HCT116 (cell line): ENCODE measurements at regions not wholly inside any gene's neighbourhood (a gene's known extent, or its start where the extent isn't known, plus 50 kb on each side); places are given as distances from the start of the nearest gene placed in this dataset.

Experiments
- ATAC-seq: fragments of 200-7000 bp; cut with Tn5 transposase; 2 replicates; pipeline ENCODE4 v1.9.1; 2020; ENCODE audit warnings: mild to moderate bottlenecking, moderate library complexity
- BruUV-seq: library from RNA; stranded (reverse); fragments of 400-500 nt; replicated peaks from 2 replicates; lab custom pipeline; 2021; lab: Mats Ljungman, UMichigan
- CTCF ChIA-PET: fragments of 300-600 bp; sonication (Branson Sonifier 250); formaldehyde crosslinking; loops from one replicate; lab custom pipeline; 2021; ENCODE audit warnings: antibody characterized with exemption; lab: Charles Lee
- POLR2A ChIA-PET: fragments of 300-600, 350-600 bp; sonication (Branson Sonifier 250); formaldehyde crosslinking; loops from one replicate; lab custom pipeline; 2021; ENCODE audit warnings: antibody characterized with exemption; lab: Charles Lee
- RAD21 ChIA-PET, 2 experiments: fragments of 300-600 bp; sonication (Branson Sonifier 250); formaldehyde crosslinking; loops; one replicate each; lab custom pipeline; 2023; ENCODE audit warnings: low total read pairs in 2 of 2; ENCODE audit not compliant: uncharacterized antibody in 2 of 2, unreplicated experiment in 2 of 2, low non-redundant PET in 1 of 2; lab: Charles Lee
- DNase-seq: peaks from one replicate; pipeline ENCODE4 v3.0.0-alpha.2; 2010; ENCODE audit warnings: low read depth, low spot score
- H2AFZ ChIP-seq: fragments of 200-600 bp; shearing (Covaris generic), sonication (generic); 2 replicates; pipeline ENCODE4 v1.6.1; 2017; ENCODE audit warnings: low read depth, mixed run types, mixed read lengths, antibody characterized with exemption, low read length; ENCODE audit not compliant: poor library complexity, severe bottlenecking
- H3K27ac ChIP-seq: 2 replicates; pipeline ENCODE4 v1.5.1; 2012; ENCODE audit warnings: low read depth, low read length
- H3K27me3 ChIP-seq: fragments of 200-600 bp; sonication (generic); 2 replicates; pipeline ENCODE4 v1.6.1; 2016; ENCODE audit warnings: mixed run types, low read length, mixed read lengths; ENCODE audit not compliant: insufficient read depth
- H3K36me3 ChIP-seq, 2 experiments: fragments of 200-500 bp in 1 of 2; fragments of 200-600 bp in 1 of 2; sonication (Bioruptor generic) in 1 of 2; sonication (generic) in 1 of 2; 2 replicates each; pipeline versions ENCODE4 v1.5.1 to v1.6.1; 2014 to 2016; ENCODE audit warnings: low read length in 2 of 2, inconsistent platforms in 1 of 2, mixed read lengths in 1 of 2, mixed run types in 1 of 2; ENCODE audit not compliant: insufficient read depth in 2 of 2, control insufficient read depth in 1 of 2
- H3K4me1 ChIP-seq, 2 experiments: fragments of 200-600 bp in 1 of 2; sonication (generic) in 1 of 2; 2 replicates each; pipeline versions ENCODE4 v1.5.1 to v1.6.1; 2012 to 2017; ENCODE audit warnings: low read length in 2 of 2, inconsistent platforms in 1 of 2, mild to moderate bottlenecking in 1 of 2, mixed read lengths in 1 of 2, mixed run types in 1 of 2, moderate library complexity in 1 of 2; ENCODE audit not compliant: insufficient read depth in 2 of 2, control insufficient read depth in 1 of 2
- H3K4me2 ChIP-seq: fragments of 200-600 bp; sonication (generic); 2 replicates; pipeline ENCODE4 v1.6.1; 2017; ENCODE audit warnings: mixed run types, low read length, mixed read lengths
- H3K4me3 ChIP-seq, 2 experiments: fragments of 200-600 bp in 1 of 2; sonication (generic) in 1 of 2; replicated peaks in 1 of 2; 2 replicates each; pipeline ENCODE4 v1.5.1; 2011 to 2016; ENCODE audit warnings: low read length in 2 of 2, control low read depth in 1 of 2, low read depth in 1 of 2, mild to moderate bottlenecking in 1 of 2, mixed read lengths in 1 of 2, mixed run types in 1 of 2
- H3K79me2 ChIP-seq: fragments of 200-600 bp; sonication (generic); 2 replicates; pipeline ENCODE4 v1.6.1; 2017; ENCODE audit warnings: mild to moderate bottlenecking, mixed run types, low read length, moderate library complexity, mixed read lengths; ENCODE audit not compliant: insufficient read depth
- H3K9ac ChIP-seq: fragments of 200-600 bp; sonication (generic); 2 replicates; pipeline ENCODE4 v1.6.1; 2016; ENCODE audit warnings: low read length, mixed read lengths
- H3K9me2 ChIP-seq: fragments of 200-600 bp; sonication (generic), shearing (Covaris generic); 2 replicates; pipeline ENCODE4 v1.6.1; 2017; ENCODE audit warnings: mixed run types, mild to moderate bottlenecking, moderate library complexity; ENCODE audit not compliant: insufficient read depth
- H3K9me3 ChIP-seq, 2 experiments: fragments of 200-500 bp in 1 of 2; fragments of 200-600 bp in 1 of 2; sonication (Bioruptor generic) in 1 of 2; sonication (generic) in 1 of 2; 2 replicates each; pipeline ENCODE4 v1.6.1; 2014 to 2017; ENCODE audit warnings: low read length in 2 of 2, mixed read lengths in 2 of 2, inconsistent platforms in 1 of 2, low read depth in 1 of 2, mild to moderate bottlenecking in 1 of 2, mixed run types in 1 of 2, moderate library complexity in 1 of 2; ENCODE audit not compliant: control insufficient read depth in 1 of 2, insufficient read depth in 1 of 2
- H4K20me1 ChIP-seq: fragments of 200-600 bp; sonication (generic), shearing (Covaris generic); 2 replicates; pipeline ENCODE4 v1.6.1; 2017; ENCODE audit warnings: mixed run types, mild to moderate bottlenecking, moderate library complexity; ENCODE audit not compliant: insufficient read depth
- CEBPB ChIP-seq: IDR thresholded peaks from 2 replicates; pipeline ENCODE4 v1.6.1; 2012; ENCODE audit warnings: low read depth
- ELF1 ChIP-seq: IDR thresholded peaks from 2 replicates; pipeline ENCODE4 v1.6.1; 2012; ENCODE audit warnings: low read depth, borderline replicate concordance
- EZH2 ChIP-seq: fragments of 200-600 bp; sonication (generic); IDR thresholded peaks from 2 replicates; pipeline ENCODE4 v1.6.1; 2017; ENCODE audit warnings: antibody characterized with exemption, mixed run types
- EZH2phosphoT487 ChIP-seq: fragments of 200-600 bp; IDR thresholded peaks from 2 replicates; pipeline ENCODE4 v1.6.1; 2018; ENCODE audit warnings: antibody characterized with exemption, borderline replicate concordance
- JUND ChIP-seq: IDR thresholded peaks from 2 replicates; pipeline ENCODE4 v1.6.1; 2012
- MAX ChIP-seq: IDR thresholded peaks from 2 replicates; pipeline ENCODE4 v1.6.1; 2012
- POLR2AphosphoS5 ChIP-seq: IDR thresholded peaks from 2 replicates; pipeline ENCODE4 v1.6.1; 2011; ENCODE audit warnings: mild to moderate bottlenecking, low read depth, low read length, moderate library complexity
- SIN3A ChIP-seq: IDR thresholded peaks from 2 replicates; pipeline ENCODE4 v1.6.1; 2012; ENCODE audit warnings: low read depth
- SRF ChIP-seq: IDR thresholded peaks from 2 replicates; pipeline ENCODE4 v1.6.1; 2012; ENCODE audit warnings: low read depth
- TCF7L2 ChIP-seq: IDR thresholded peaks from 2 replicates; pipeline ENCODE4 v1.7.0; 2011; ENCODE audit warnings: borderline replicate concordance, inconsistent platforms; ENCODE audit not compliant: insufficient read depth, insufficient read length; ENCODE audit errors: extremely low read depth
- YY1 ChIP-seq: IDR thresholded peaks from 2 replicates; pipeline ENCODE4 v1.6.1; 2011; ENCODE audit warnings: low read length, low read depth, moderate library complexity, mild to moderate bottlenecking; ENCODE audit not compliant: insufficient replicate concordance; ENCODE audit errors: extremely low read depth
- ZBTB33 ChIP-seq: IDR thresholded peaks from 2 replicates; pipeline ENCODE4 v1.6.1; 2011; ENCODE audit warnings: mild to moderate bottlenecking, low read length, moderate library complexity; ENCODE audit not compliant: insufficient replicate concordance; ENCODE audit errors: extremely low read depth
- ZNF274 ChIP-seq: fragments of 200-500 bp; sonication (Bioruptor generic); IDR thresholded peaks from 2 replicates; pipeline ENCODE4 v1.6.1; 2014; ENCODE audit warnings: mild to moderate bottlenecking, low read depth, low read length, inconsistent platforms
- intact Hi-C: fragments of 100-400 bp; cut with micrococcal nuclease; formaldehyde crosslinking; loops from 2 replicates; pipeline ENCODE4 v1.10.0; 2022

GRCh38 chr11:103581760-103582159, 454.7 kb upstream of the DDI1 start:
- no peak for TF ChIP-seq ELF1
- TF ChIP-seq TCF7L2 = no peak
- no peak for TF ChIP-seq EZH2
- TF ChIP-seq POLR2AphosphoS5 = no peak
- no peak for TF ChIP-seq SIN3A
- no peak for TF ChIP-seq CEBPB
- no peak for TF ChIP-seq MAX
- no peak for TF ChIP-seq SRF
- TF ChIP-seq ZNF274 = no peak
- Histone ChIP-seq H3K27me3 (no peaks in the 10 kb centered on the region), H3K4me3 (no peak overlapping the region), H3K9me2 (no peaks in the 10 kb centered on the region), H3K79me2 (no peaks in the 10 kb centered on the region), H3K4me1 (no peaks in the 10 kb centered on the region), H4K20me1 (no peaks in the 10 kb centered on the region), H3K36me3 (no peaks in the 10 kb centered on the region), H3K9me3 (no peaks in the 10 kb centered on the region), H3K9ac (no peak overlapping the region), H3K27ac (no peak overlapping the region), H3K4me2 (no peak overlapping the region), H2AFZ (no peak overlapping the region)
- ATAC-seq = no peak
- ChIA-PET RAD21 (no interaction called here), CTCF (interaction anchor here (1.2 kb wide), 1 partner anchor 19 kb away, joined by 3 read pairs; no protein-coding TSS in a partner anchor), POLR2A (no interaction called here)
- no TSS peak for BruUV-seq
- DNase-seq = no peak
- intact Hi-C loops = no loop called here

GRCh38 chr11:103582351-103582909, 454.0 kb upstream of the DDI1 start:
- no TSS peak for BruUV-seq
- DNase-seq (no peak), ATAC-seq (no peak)
- H3K27me3 ChIP-seq = no peaks in the 10 kb centered on the region
- H4K20me1 ChIP-seq = no peaks in the 10 kb centered on the region
- no peaks in the 10 kb centered on the region for H3K36me3 ChIP-seq
- no peak overlapping the region for H3K4me3 ChIP-seq
- no peak overlapping the region for H3K27ac ChIP-seq
- H2AFZ ChIP-seq = no peak overlapping the region
- no peaks in the 10 kb centered on the region for H3K9me3 ChIP-seq
- no peak overlapping the region for H3K9ac ChIP-seq
- ChIA-PET CTCF (interaction anchor here (1.2 kb wide), 1 partner anchor 19 kb away, joined by 3 read pairs; no protein-coding TSS in a partner anchor), RAD21 (no interaction called here), POLR2A (no interaction called here)
- TF ChIP-seq ZBTB33 = no peak
- no peak for TF ChIP-seq YY1
- no peak for TF ChIP-seq JUND
- no peak for TF ChIP-seq EZH2phosphoT487
- no peaks in the 10 kb centered on the region for H3K9me2 ChIP-seq
- no peak overlapping the region for H3K4me2 ChIP-seq
- no peaks in the 10 kb centered on the region for H3K4me1 ChIP-seq
- intact Hi-C loops = no loop called here
- H3K79me2 ChIP-seq = no peaks in the 10 kb centered on the region
